Caco-2 (cell line): ENCODE measurements at regions not wholly inside any gene's neighbourhood (a gene's known extent, or its start where the extent isn't known, plus 50 kb on each side); places are given as distances from the start of the nearest gene placed in this dataset.

Experiments
- BruUV-seq: library from RNA; stranded (reverse); fragments of 400-500 nt; replicated peaks from 2 replicates; lab custom pipeline; 2021; lab: Mats Ljungman, UMichigan
- CTCF ChIA-PET: fragments of 300-600 bp; sonication (Branson Sonifier 250); formaldehyde crosslinking; loops from one replicate; lab custom pipeline; 2022; ENCODE audit warnings: antibody characterized with exemption; lab: Charles Lee
- POLR2A ChIA-PET: fragments of 300-600 bp; sonication (Branson Sonifier 250); formaldehyde crosslinking; loops from one replicate; lab custom pipeline; 2022; ENCODE audit warnings: antibody characterized with exemption; lab: Charles Lee
- DNase-seq, 2 experiments: peaks; one replicate each; pipeline versions ENCODE4 v3.0.0 to v3.0.0-alpha.2; 2020 to 2022
- H3K27me3 ChIP-seq: replicated peaks from 2 replicates; pipeline ENCODE4 v1.6.0; 2011; ENCODE audit warnings: low read length; ENCODE audit not compliant: control insufficient read depth, insufficient read depth
- H3K36me3 ChIP-seq: 2 replicates; pipeline ENCODE4 v1.5.1; 2011; ENCODE audit warnings: low read length; ENCODE audit not compliant: control insufficient read depth, insufficient read depth
- H3K4me1 ChIP-seq: fragments of 250-450 bp; sonication (Bioruptor Pico); 2 replicates; pipeline ENCODE4 v1.5.1; 2020; ENCODE audit warnings: mild to moderate bottlenecking
- H3K4me3 ChIP-seq: 2 replicates; pipeline ENCODE4 v1.5.1; 2011; ENCODE audit warnings: low read depth, mild to moderate bottlenecking, control low read depth, low read length
- H3K9me3 ChIP-seq: fragments of 250-450 bp; sonication (Bioruptor Pico); 2 replicates; pipeline ENCODE4 v1.5.1; 2020; ENCODE audit warnings: mild to moderate bottlenecking, moderate library complexity
- H3K27ac Mint-ChIP-seq: one replicate; pipeline ENCODE4 v1.8.0; 2022; ENCODE audit warnings: mixed read lengths; ENCODE audit not compliant: unreplicated experiment
- H3K27me3 Mint-ChIP-seq: one replicate; pipeline ENCODE4 v1.8.0; 2022; ENCODE audit warnings: mixed read lengths; ENCODE audit not compliant: insufficient read depth, unreplicated experiment
- H3K36me3 Mint-ChIP-seq: one replicate; pipeline ENCODE4 v1.8.0; 2022; ENCODE audit warnings: mild to moderate bottlenecking, mixed read lengths; ENCODE audit not compliant: insufficient read depth, unreplicated experiment
- H3K4me1 Mint-ChIP-seq: one replicate; pipeline ENCODE4 v1.8.0; 2022; ENCODE audit warnings: low read depth, mixed read lengths; ENCODE audit not compliant: unreplicated experiment
- H3K4me3 Mint-ChIP-seq: one replicate; pipeline ENCODE4 v1.8.0; 2022; ENCODE audit warnings: mild to moderate bottlenecking, moderate library complexity, mixed read lengths; ENCODE audit not compliant: unreplicated experiment
- H3K9me3 Mint-ChIP-seq: one replicate; pipeline ENCODE4 v1.8.0; 2022; ENCODE audit warnings: mixed read lengths; ENCODE audit not compliant: unreplicated experiment
- intact Hi-C: fragments of 100-400 bp; cut with micrococcal nuclease; formaldehyde crosslinking; loops from one replicate; pipeline ENCODE4 v1.10.0; 2022; ENCODE audit not compliant: unreplicated experiment
- TF ChIP-seq, protein P1 (sequence below), 2 experiments: fragments of 200-600 bp in 1 of 2; IDR thresholded peaks; 1 replicate in 1 of 2; 2 replicates in 1 of 2; pipeline versions ENCODE4 v1.5.1 to v1.8.0; 2011 to 2022; ENCODE audit warnings: antibody characterized with exemption in 1 of 2, control low read depth in 1 of 2, inconsistent platforms in 1 of 2, low read depth in 1 of 2, low read length in 1 of 2, mild to moderate bottlenecking in 1 of 2, moderate library complexity in 1 of 2; ENCODE audit not compliant: insufficient read depth in 1 of 2, severe bottlenecking in 1 of 2, unreplicated experiment in 1 of 2

DNA sequence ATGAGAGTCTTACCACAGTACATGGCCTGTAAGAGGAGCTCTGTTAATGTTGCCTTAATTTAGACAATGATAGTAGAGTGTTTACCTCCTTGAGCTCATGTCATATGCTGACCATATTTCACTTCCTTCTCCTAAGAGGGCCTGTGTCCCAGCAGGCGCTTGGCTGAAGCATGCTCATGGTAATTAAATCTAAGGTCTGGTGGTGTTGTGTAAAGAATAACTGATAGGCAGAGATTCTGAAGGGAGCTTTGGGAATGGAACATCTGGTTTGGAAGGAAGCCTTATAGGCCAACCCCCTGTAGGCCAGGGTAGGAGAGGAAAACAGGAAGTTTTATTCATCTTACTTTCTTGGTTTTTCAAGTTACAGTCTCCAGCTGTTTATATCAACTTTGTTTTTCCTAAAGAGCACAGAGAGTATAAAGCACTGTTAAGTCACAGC is 300.2 kb downstream of the USP46 start:
- no peaks in the 10 kb centered on the region for H3K4me1 Mint-ChIP-seq
- Histone ChIP-seq H3K4me3 (no peak overlapping the region), H3K36me3 (no peaks in the 10 kb centered on the region), H3K27me3 (no peaks in the 10 kb centered on the region), H3K4me1 (no peaks in the 10 kb centered on the region), H3K9me3 (no peaks in the 10 kb centered on the region)
- intact Hi-C loops, result no loop called here
- TF ChIP-seq, protein P1, sequence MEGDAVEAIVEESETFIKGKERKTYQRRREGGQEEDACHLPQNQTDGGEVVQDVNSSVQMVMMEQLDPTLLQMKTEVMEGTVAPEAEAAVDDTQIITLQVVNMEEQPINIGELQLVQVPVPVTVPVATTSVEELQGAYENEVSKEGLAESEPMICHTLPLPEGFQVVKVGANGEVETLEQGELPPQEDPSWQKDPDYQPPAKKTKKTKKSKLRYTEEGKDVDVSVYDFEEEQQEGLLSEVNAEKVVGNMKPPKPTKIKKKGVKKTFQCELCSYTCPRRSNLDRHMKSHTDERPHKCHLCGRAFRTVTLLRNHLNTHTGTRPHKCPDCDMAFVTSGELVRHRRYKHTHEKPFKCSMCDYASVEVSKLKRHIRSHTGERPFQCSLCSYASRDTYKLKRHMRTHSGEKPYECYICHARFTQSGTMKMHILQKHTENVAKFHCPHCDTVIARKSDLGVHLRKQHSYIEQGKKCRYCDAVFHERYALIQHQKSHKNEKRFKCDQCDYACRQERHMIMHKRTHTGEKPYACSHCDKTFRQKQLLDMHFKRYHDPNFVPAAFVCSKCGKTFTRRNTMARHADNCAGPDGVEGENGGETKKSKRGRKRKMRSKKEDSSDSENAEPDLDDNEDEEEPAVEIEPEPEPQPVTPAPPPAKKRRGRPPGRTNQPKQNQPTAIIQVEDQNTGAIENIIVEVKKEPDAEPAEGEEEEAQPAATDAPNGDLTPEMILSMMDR (IDR thresholded peaks at IDR 0.05; ENCODE audit: insufficient read depth in 1 of 2, low read depth in 1 of 2, low read length in 1 of 2, severe bottlenecking in 1 of 2, unreplicated experiment in 1 of 2), result no peak
- BruUV-seq, result no TSS peak
- no peaks in the 10 kb centered on the region for H3K9me3 Mint-ChIP-seq
- POLR2A ChIA-PET, result no interaction called here
- no peak overlapping the region for H3K27ac Mint-ChIP-seq
- H3K36me3 Mint-ChIP-seq, result no peaks in the 10 kb centered on the region
- peaks cover 2% of the 10 kb centered on the region for H3K27me3 Mint-ChIP-seq
- CTCF ChIA-PET, result no interaction called here
- no peak for DNase-seq
- no peak overlapping the region for H3K4me3 Mint-ChIP-seq

- Histone ChIP-seq H3K27me3 (no peaks in the 10 kb centered on the region), H3K4me3 (no peak overlapping the region), H3K36me3 (no peaks in the 10 kb centered on the region), H3K4me1 (peaks cover 22% of the 10 kb centered on the region), H3K9me3 (no peaks in the 10 kb centered on the region)
- Mint-ChIP-seq H3K4me3 (no peak overlapping the region), H3K9me3 (no peaks in the 10 kb centered on the region), H3K36me3 (peaks cover 7% of the 10 kb centered on the region), H3K4me1 (peaks cover 4% of the 10 kb centered on the region), H3K27ac (no peak overlapping the region), H3K27me3 (no peaks in the 10 kb centered on the region)
- TF ChIP-seq, protein P1 (IDR thresholded peaks at IDR 0.05; ENCODE audit: insufficient read depth in 1 of 2, low read depth in 1 of 2, low read length in 1 of 2, severe bottlenecking in 1 of 2, unreplicated experiment in 1 of 2), result no peak
- BruUV-seq, result no TSS peak
- POLR2A ChIA-PET, result no interaction called here
- intact Hi-C loops, result no loop called here
- CTCF ChIA-PET, result no interaction called here
- DNase-seq, result no peak
These were observed 292.9 kb downstream of the USP46 start for GRCh38 chr4:52366191-52366590.

GRCh38 chr4:52366621-52367020 is 292.5 kb downstream of the USP46 start:
- H3K27ac Mint-ChIP-seq, result no peak overlapping the region
- DNase-seq, result no peak
- H3K27me3 Mint-ChIP-seq, result no peaks in the 10 kb centered on the region
- Histone ChIP-seq H3K4me1 (peaks cover 22% of the 10 kb centered on the region), H3K27me3 (no peaks in the 10 kb centered on the region), H3K36me3 (no peaks in the 10 kb centered on the region), H3K4me3 (no peak overlapping the region), H3K9me3 (no peaks in the 10 kb centered on the region)
- intact Hi-C loops, result no loop called here
- no peaks in the 10 kb centered on the region for H3K9me3 Mint-ChIP-seq
- no peak overlapping the region for H3K4me3 Mint-ChIP-seq
- POLR2A ChIA-PET, result no interaction called here
- H3K4me1 Mint-ChIP-seq, result peaks cover 4% of the 10 kb centered on the region
- H3K36me3 Mint-ChIP-seq, result peaks cover 7% of the 10 kb centered on the region
- no TSS peak for BruUV-seq
- CTCF ChIA-PET, result no interaction called here
- TF ChIP-seq, protein P1 (IDR thresholded peaks at IDR 0.05; ENCODE audit: insufficient read depth in 1 of 2, low read depth in 1 of 2, low read length in 1 of 2, severe bottlenecking in 1 of 2, unreplicated experiment in 1 of 2), result no peak
